Astrocyte (in vitro differentiated cells and primary cell): ENCODE measurements at regions not wholly inside any gene's neighbourhood (a gene's known extent, or its start where the extent isn't known, plus 50 kb on each side); places are given as distances from the start of the nearest gene placed in this dataset.

Source experiments
- DNase-seq: peaks from one replicate; pipeline ENCODE4 v3.0.0-alpha.2; 2010; ENCODE audit warnings: low read depth
- FAIRE-seq: peaks from 2 replicates; lab custom pipeline; 2011; peaks lifted over from hg19 to GRCh38; lab: Jason Lieb, UNC
- H2AFZ ChIP-seq: 2 replicates; pipeline ENCODE4 v1.6.0; 2012; ENCODE audit warnings: low read depth, low read length, inconsistent platforms
- H3K27ac ChIP-seq: 2 replicates; pipeline ENCODE4 v1.5.1; 2011; ENCODE audit warnings: low read depth, low read length, inconsistent platforms
- H3K27me3 ChIP-seq: 2 replicates; pipeline ENCODE4 v1.6.0; 2011; ENCODE audit warnings: low read length, inconsistent platforms; ENCODE audit not compliant: insufficient read depth
- H3K36me3 ChIP-seq: 2 replicates; pipeline ENCODE4 v1.5.1; 2011; ENCODE audit warnings: low read length, inconsistent platforms; ENCODE audit not compliant: insufficient read depth
- H3K4me1 ChIP-seq: 2 replicates; pipeline ENCODE4 v1.5.1; 2011; ENCODE audit warnings: low read length, inconsistent platforms; ENCODE audit not compliant: insufficient read depth
- H3K4me2 ChIP-seq: 2 replicates; pipeline ENCODE4 v1.6.0; 2012; ENCODE audit warnings: low read length, inconsistent platforms
- H3K4me3 ChIP-seq: 2 replicates; pipeline ENCODE4 v1.5.1; 2011; ENCODE audit warnings: low read depth, mild to moderate bottlenecking, low read length, inconsistent platforms; ENCODE audit not compliant: insufficient read depth
- H3K79me2 ChIP-seq: 2 replicates; pipeline ENCODE4 v1.6.0; 2012; ENCODE audit warnings: mild to moderate bottlenecking, low read length, inconsistent platforms; ENCODE audit not compliant: insufficient read depth
- H3K9ac ChIP-seq: 2 replicates; pipeline ENCODE4 v1.6.0; 2012; ENCODE audit warnings: mild to moderate bottlenecking, low read length, inconsistent platforms
- H3K9me3 ChIP-seq: 2 replicates; pipeline ENCODE4 v1.5.1; 2012; ENCODE audit warnings: low read depth, mild to moderate bottlenecking, low read length, inconsistent platforms; ENCODE audit not compliant: insufficient read depth
- H4K20me1 ChIP-seq: 2 replicates; pipeline ENCODE4 v1.6.0; 2012; ENCODE audit warnings: low read length, inconsistent platforms; ENCODE audit not compliant: insufficient read depth
- H3K27ac Mint-ChIP-seq: one replicate; pipeline ENCODE4 v1.8.0; 2021; ENCODE audit warnings: mild to moderate bottlenecking, mixed read lengths; ENCODE audit not compliant: unreplicated experiment
- H3K27me3 Mint-ChIP-seq: one replicate; pipeline ENCODE4 v1.8.0; 2021; ENCODE audit warnings: low read depth, mixed read lengths; ENCODE audit not compliant: unreplicated experiment
- H3K36me3 Mint-ChIP-seq: one replicate; pipeline ENCODE4 v1.8.0; 2021; ENCODE audit warnings: low read depth, mixed read lengths; ENCODE audit not compliant: unreplicated experiment
- H3K4me1 Mint-ChIP-seq: one replicate; pipeline ENCODE4 v1.8.0; 2021; ENCODE audit warnings: low read depth, mixed read lengths; ENCODE audit not compliant: unreplicated experiment
- H3K4me3 Mint-ChIP-seq: one replicate; pipeline ENCODE4 v1.8.0; 2021; ENCODE audit warnings: mild to moderate bottlenecking, moderate library complexity, mixed read lengths; ENCODE audit not compliant: unreplicated experiment
- H3K9me3 Mint-ChIP-seq: one replicate; pipeline ENCODE4 v1.8.0; 2021; ENCODE audit warnings: mild to moderate bottlenecking, mixed read lengths; ENCODE audit not compliant: unreplicated experiment
- CTCF ChIP-seq: IDR thresholded peaks from 2 replicates; pipeline ENCODE4 v1.5.1; 2011; ENCODE audit warnings: low read depth, mild to moderate bottlenecking, inconsistent platforms, low read length, moderate library complexity; ENCODE audit not compliant: insufficient read depth
- EZH2 ChIP-seq: IDR thresholded peaks from 2 replicates; pipeline ENCODE4 v1.6.1; 2012; ENCODE audit warnings: mild to moderate bottlenecking, low read length, inconsistent platforms; ENCODE audit not compliant: insufficient read depth

GRCh38 chr6:78530208-78530607 is 337.1 kb upstream of the IRAK1BP1 start:
- no peaks in the 10 kb centered on the region for H3K27me3 Mint-ChIP-seq
- no peak for FAIRE-seq
- no peak overlapping the region for H3K4me3 ChIP-seq
- no peak overlapping the region for H3K9ac ChIP-seq
- H3K4me2 ChIP-seq = no peak overlapping the region
- H4K20me1 ChIP-seq = no peaks in the 10 kb centered on the region
- H3K36me3 Mint-ChIP-seq = no peaks in the 10 kb centered on the region
- H3K27me3 ChIP-seq = no peaks in the 10 kb centered on the region
- DNase-seq = no peak
- no peaks in the 10 kb centered on the region for H3K9me3 Mint-ChIP-seq
- no peak overlapping the region for H3K4me3 Mint-ChIP-seq
- TF ChIP-seq CTCF (no peak), EZH2 (no peak)
- H3K79me2 ChIP-seq = no peaks in the 10 kb centered on the region
- H3K36me3 ChIP-seq = no peaks in the 10 kb centered on the region
- H3K4me1 Mint-ChIP-seq = peaks cover 5% of the 10 kb centered on the region
- no peak overlapping the region for H2AFZ ChIP-seq
- no peak overlapping the region for H3K27ac ChIP-seq
- H3K27ac Mint-ChIP-seq = no peak overlapping the region
- peaks cover 8% of the 10 kb centered on the region for H3K4me1 ChIP-seq
- no peaks in the 10 kb centered on the region for H3K9me3 ChIP-seq

GRCh38 chr6:78533426-78533825 is 333.9 kb upstream of the IRAK1BP1 start:
- Histone ChIP-seq H3K4me2 (peak overlapping the region; percentile 40), H3K27me3 (no peaks in the 10 kb centered on the region), H3K27ac (no peak overlapping the region), H3K9ac (no peak overlapping the region), H3K79me2 (no peaks in the 10 kb centered on the region), H3K36me3 (no peaks in the 10 kb centered on the region), H2AFZ (no peak overlapping the region), H3K9me3 (no peaks in the 10 kb centered on the region), H3K4me3 (no peak overlapping the region), H3K4me1 (peaks cover 15% of the 10 kb centered on the region), H4K20me1 (no peaks in the 10 kb centered on the region)
- no peak overlapping the region for H3K27ac Mint-ChIP-seq
- H3K9me3 Mint-ChIP-seq = no peaks in the 10 kb centered on the region
- DNase-seq = peak; percentile 19
- TF ChIP-seq CTCF (no peak), EZH2 (no peak)
- FAIRE-seq = no peak
- H3K4me1 Mint-ChIP-seq = peaks cover 3% of the 10 kb centered on the region
- H3K27me3 Mint-ChIP-seq = no peaks in the 10 kb centered on the region
- no peak overlapping the region for H3K4me3 Mint-ChIP-seq
- no peaks in the 10 kb centered on the region for H3K36me3 Mint-ChIP-seq

GRCh38 chr6:78533876-78534275 is 333.5 kb upstream of the IRAK1BP1 start:
- Histone ChIP-seq H4K20me1 (no peaks in the 10 kb centered on the region), H3K79me2 (no peaks in the 10 kb centered on the region), H3K27me3 (no peaks in the 10 kb centered on the region), H3K9ac (no peak overlapping the region), H3K9me3 (no peaks in the 10 kb centered on the region), H3K4me1 (peaks cover 17% of the 10 kb centered on the region), H3K27ac (no peak overlapping the region), H3K4me3 (no peak overlapping the region), H3K36me3 (no peaks in the 10 kb centered on the region), H3K4me2 (no peak overlapping the region), H2AFZ (no peak overlapping the region)
- Mint-ChIP-seq H3K27ac (no peak overlapping the region), H3K27me3 (no peaks in the 10 kb centered on the region), H3K36me3 (no peaks in the 10 kb centered on the region), H3K4me3 (no peak overlapping the region), H3K4me1 (peaks cover 3% of the 10 kb centered on the region), H3K9me3 (no peaks in the 10 kb centered on the region)
- no peak for TF ChIP-seq EZH2
- TF ChIP-seq CTCF = no peak
- FAIRE-seq = no peak
- DNase-seq = no peak
